IMR-90 (cell line): ENCODE measurements at regions not wholly inside any gene's neighbourhood (a gene's known extent, or its start where the extent isn't known, plus 50 kb on each side); places are given as distances from the start of the nearest gene placed in this dataset.

Experiments
- ATAC-seq: fragments of 200-7000 bp; cut with Tn5 transposase; 2 replicates; pipeline ENCODE4 v1.9.1; 2020; ENCODE audit warnings: low read depth, mild to moderate bottlenecking, moderate library complexity
- BruUV-seq: library from RNA; stranded (reverse); fragments of 400-500 nt; replicated peaks from 2 replicates; lab custom pipeline; 2021; lab: Mats Ljungman, UMichigan
- CTCF ChIA-PET: fragments of 300-600 bp; formaldehyde crosslinking; extraction: SDS; loops from one replicate; lab custom pipeline; 2021; ENCODE audit warnings: antibody characterized with exemption; lab: Yijun Ruan, JAX
- POLR2A ChIA-PET: fragments of 300-600 bp; sonication (Branson Sonifier 250); formaldehyde crosslinking; loops from one replicate; lab custom pipeline; 2022; ENCODE audit warnings: antibody characterized with exemption; ENCODE audit not compliant: unreplicated experiment; lab: Charles Lee
- DNase-seq: peaks from one replicate; pipeline ENCODE4 v3.0.0; 2013
- H2AFZ ChIP-seq: replicated peaks from 2 replicates; pipeline ENCODE3; 2013; ENCODE audit warnings: low read length, mild to moderate bottlenecking; ENCODE audit not compliant: poor library complexity
- H2AK5ac ChIP-seq: 2 replicates; pipeline ENCODE4 v1.6.1; 2013; ENCODE audit warnings: low read depth, low read length, inconsistent platforms
- H2AK9ac ChIP-seq: replicated peaks from 2 replicates; pipeline ENCODE3; 2013; ENCODE audit warnings: mild to moderate bottlenecking, low read depth, low read length, moderate library complexity; ENCODE audit not compliant: poor library complexity
- H2BK120ac ChIP-seq: 2 replicates; pipeline ENCODE4 v1.6.1; 2013; ENCODE audit warnings: low read depth, low read length, inconsistent platforms
- H2BK15ac ChIP-seq: 3 replicates; pipeline ENCODE4 v1.6.1; 2013; ENCODE audit warnings: low read depth, low read length, inconsistent platforms
- H2BK20ac ChIP-seq: 2 replicates; pipeline ENCODE4 v1.6.1; 2013; ENCODE audit warnings: low read depth, mild to moderate bottlenecking, inconsistent platforms, low read length, moderate library complexity
- H2BK5ac ChIP-seq: 2 replicates; pipeline ENCODE4 v1.6.1; 2013; ENCODE audit warnings: mild to moderate bottlenecking, low read depth, low read length, inconsistent platforms; ENCODE audit not compliant: poor library complexity, severe bottlenecking
- H3K14ac ChIP-seq: replicated peaks from 2 replicates; pipeline ENCODE4 v1.6.1; 2013; ENCODE audit warnings: low read depth, low read length, inconsistent platforms
- H3K18ac ChIP-seq: 2 replicates; pipeline ENCODE4 v1.6.1; 2013; ENCODE audit warnings: low read depth, low read length, control low read depth
- H3K23ac ChIP-seq: 2 replicates; pipeline ENCODE4 v1.6.1; 2013; ENCODE audit warnings: low read depth, low read length, inconsistent platforms
- H3K27ac ChIP-seq: 2 replicates; pipeline ENCODE4 v1.5.1; 2013; ENCODE audit warnings: mild to moderate bottlenecking, control low read depth, low read length; ENCODE audit not compliant: insufficient read depth
- H3K27me3 ChIP-seq: 2 replicates; pipeline ENCODE4 v1.6.1; 2013; ENCODE audit warnings: low read length; ENCODE audit not compliant: control insufficient read depth, insufficient read depth
- H3K36me3 ChIP-seq: 2 replicates; pipeline ENCODE4 v1.6.1; 2013; ENCODE audit warnings: low read length, mixed read lengths; ENCODE audit not compliant: control insufficient read depth, insufficient read depth
- H3K4ac ChIP-seq: 2 replicates; pipeline ENCODE4 v1.6.1; 2013; ENCODE audit warnings: low read depth, low read length, inconsistent platforms
- H3K4me1 ChIP-seq: 2 replicates; pipeline ENCODE4 v1.6.1; 2013; ENCODE audit warnings: low read length, mixed read lengths; ENCODE audit not compliant: control insufficient read depth, insufficient read depth
- H3K4me2 ChIP-seq: 2 replicates; pipeline ENCODE4 v1.6.1; 2013; ENCODE audit warnings: low read depth, mild to moderate bottlenecking, control low read depth, low read length, moderate library complexity
- H3K4me3 ChIP-seq: 2 replicates; pipeline ENCODE4 v1.5.1; 2013; ENCODE audit warnings: low read depth, mild to moderate bottlenecking, control low read depth, low read length, moderate library complexity; ENCODE audit not compliant: insufficient read depth
- H3K56ac ChIP-seq: 2 replicates; pipeline ENCODE4 v1.6.1; 2013; ENCODE audit warnings: low read length, inconsistent platforms; ENCODE audit not compliant: insufficient read depth; ENCODE audit errors: extremely low read depth
- H3K79me1 ChIP-seq, 2 experiments: 2 replicates each; pipeline ENCODE4 v1.6.1; 2013; ENCODE audit warnings: low read length in 2 of 2, inconsistent platforms in 1 of 2, low read depth in 1 of 2
- H3K9ac ChIP-seq: 2 replicates; pipeline ENCODE4 v1.6.1; 2013; ENCODE audit warnings: low read depth, low read length, control low read depth
- H3K9me1 ChIP-seq: 2 replicates; pipeline ENCODE4 v1.6.1; 2013; ENCODE audit warnings: low read length, inconsistent platforms; ENCODE audit not compliant: insufficient read depth
- H3K9me3 ChIP-seq: 2 replicates; pipeline ENCODE4 v1.6.1; 2013; ENCODE audit warnings: low read length; ENCODE audit not compliant: control insufficient read depth, insufficient read depth
- H4K20me1 ChIP-seq: 2 replicates; pipeline ENCODE4 v1.6.1; 2013; ENCODE audit warnings: low read length, inconsistent platforms; ENCODE audit not compliant: insufficient read depth
- H4K5ac ChIP-seq: 2 replicates; pipeline ENCODE4 v1.6.1; 2013; ENCODE audit warnings: mild to moderate bottlenecking, low read depth, low read length, control low read depth
- H4K8ac ChIP-seq, 2 experiments: 2 replicates each; pipeline ENCODE4 v1.6.1; 2013; ENCODE audit warnings: low read depth in 2 of 2, low read length in 2 of 2, control low read depth in 1 of 2, inconsistent platforms in 1 of 2
- H4K91ac ChIP-seq: 2 replicates; pipeline ENCODE4 v1.6.1; 2013; ENCODE audit warnings: low read depth, low read length, inconsistent platforms; ENCODE audit not compliant: insufficient read depth
- CHD1 ChIP-seq: IDR thresholded peaks from 2 replicates; pipeline ENCODE4 v1.6.1; 2012; ENCODE audit warnings: low read depth, low read length, improper control_type of control experiment
- RFX5 ChIP-seq: IDR thresholded peaks from 2 replicates; pipeline ENCODE4 v1.8.0; 2012; ENCODE audit warnings: low read depth, mild to moderate bottlenecking, low read length, moderate library complexity
- WGBS, 2 experiments: methylation state at CpG; one replicate each; pipeline versions ENCODE4 v1.1.5 to v1.1.7; 2013; ENCODE audit warnings: missing lambda C conversion rate in 2 of 2; ENCODE audit not compliant: insufficient read length in 1 of 2; ENCODE audit errors: extremely low coverage in 2 of 2; 5-methylcytosine and 5-hydroxymethylcytosine counted together
- dilution Hi-C: fragments of 300-500 bp; cut with HindIII; formaldehyde crosslinking; loops from one replicate; pipeline ENCODE4 v1.14.3; 2018; ENCODE audit warnings: low sequenced_read_pairs; ENCODE audit not compliant: unreplicated experiment
- in situ Hi-C: fragments of 300-500 bp; cut with MboI; formaldehyde crosslinking; loops from 3 replicates; pipeline ENCODE4 v1.14.3; 2019; ENCODE audit warnings: low sequenced_read_pairs, inconsistent platforms, mixed read lengths
- intact Hi-C: fragments of 100-400 bp; cut with micrococcal nuclease; formaldehyde crosslinking; loops from 2 replicates; pipeline ENCODE4 v1.10.0; 2022

DNA sequence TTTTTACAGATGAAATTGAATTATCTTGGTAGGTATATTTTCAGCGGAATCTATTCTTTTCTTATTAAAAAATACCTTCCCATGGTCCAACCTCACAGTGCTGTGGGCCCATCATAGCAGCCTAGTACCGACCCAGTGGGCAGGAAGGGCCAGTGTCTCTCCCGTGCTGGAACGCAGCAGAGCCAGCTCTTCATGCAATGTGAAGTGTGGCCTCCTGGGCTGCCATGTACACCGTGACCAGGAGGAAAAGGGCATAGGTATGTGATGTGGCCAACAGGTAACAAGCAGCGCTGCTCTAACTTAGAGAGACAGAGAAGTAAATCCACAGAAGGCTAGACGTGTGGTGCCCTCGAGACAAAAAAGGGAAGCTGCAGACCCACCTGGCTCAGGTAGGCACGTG, 221.1 kb upstream of the SALL3 start:
- in situ Hi-C loops = no loop called here
- H3K79me1 ChIP-seq = no peaks in the 10 kb centered on the region
- H3K27ac ChIP-seq = no peak overlapping the region
- no peaks in the 10 kb centered on the region for H3K36me3 ChIP-seq
- no peak overlapping the region for H3K4me2 ChIP-seq
- intact Hi-C loops = no loop called here
- no peak for ATAC-seq
- peak overlapping the region; percentile 42 for H2AK9ac ChIP-seq
- H2AK5ac ChIP-seq = no peak overlapping the region
- H4K91ac ChIP-seq = no peak overlapping the region
- no peaks in the 10 kb centered on the region for H3K4me1 ChIP-seq
- H3K4me3 ChIP-seq = no peak overlapping the region
- H2BK20ac ChIP-seq = no peak overlapping the region
- DNase-seq = no peak
- no peak overlapping the region for H4K8ac ChIP-seq
- H2AFZ ChIP-seq = no peak overlapping the region
- H3K56ac ChIP-seq = no peak overlapping the region
- no peak overlapping the region for H3K4ac ChIP-seq
- H2BK120ac ChIP-seq = no peak overlapping the region
- H3K18ac ChIP-seq = no peak overlapping the region
- H3K9me1 ChIP-seq = no peaks in the 10 kb centered on the region
- H2BK15ac ChIP-seq = no peak overlapping the region
- no peaks in the 10 kb centered on the region for H4K20me1 ChIP-seq
- no peak overlapping the region for H3K9ac ChIP-seq
- dilution Hi-C loops = no loop called here
- H3K9me3 ChIP-seq = peaks cover 32% of the 10 kb centered on the region
- TF ChIP-seq CHD1 (no peak), RFX5 (no peak)
- no peak overlapping the region for H3K14ac ChIP-seq
- H3K27me3 ChIP-seq = no peaks in the 10 kb centered on the region
- no TSS peak for BruUV-seq
- ChIA-PET CTCF (no interaction called here), POLR2A (no interaction called here)
- 48% methylated on average over 5 of the region's 9 CpGs; no CpG with 5 or more reads in 1 of the 2 experiments for WGBS, 2 experiments
- no peak overlapping the region for H3K23ac ChIP-seq
- no peak overlapping the region for H4K5ac ChIP-seq
- H2BK5ac ChIP-seq = no peak overlapping the region
